Trophoblast cell (in vitro differentiated cells and primary cell): ENCODE measurements at regions not wholly inside any gene's neighbourhood (a gene's known extent, or its start where the extent isn't known, plus 50 kb on each side); places are given as distances from the start of the nearest gene placed in this dataset.

Source experiments
- DNase-seq, 2 donors: peaks; one replicate each; pipeline ENCODE4 v3.0.0-alpha.2; 2016
- H2AFZ ChIP-seq: 2 replicates; pipeline ENCODE4 v1.6.1; 2013; ENCODE audit warnings: low read length, moderate library complexity, mild to moderate bottlenecking; ENCODE audit not compliant: insufficient read depth, poor library complexity
- H2AK5ac ChIP-seq: 2 replicates; pipeline ENCODE4 v1.6.1; 2013; ENCODE audit warnings: mild to moderate bottlenecking, low read length
- H2BK120ac ChIP-seq: 2 replicates; pipeline ENCODE4 v1.6.1; 2013; ENCODE audit warnings: low read length, mild to moderate bottlenecking, moderate library complexity; ENCODE audit not compliant: insufficient read depth, poor library complexity
- H2BK12ac ChIP-seq: 2 replicates; pipeline ENCODE4 v1.6.1; 2013; ENCODE audit warnings: mild to moderate bottlenecking, low read length, moderate library complexity
- H2BK5ac ChIP-seq: 2 replicates; pipeline ENCODE4 v1.6.1; 2013; ENCODE audit warnings: low read length, low read depth, moderate library complexity, mild to moderate bottlenecking; ENCODE audit not compliant: poor library complexity
- H3K14ac ChIP-seq: 2 replicates; pipeline ENCODE4 v1.6.1; 2013; ENCODE audit warnings: mild to moderate bottlenecking, low read length
- H3K18ac ChIP-seq: 2 replicates; pipeline ENCODE4 v1.6.1; 2013; ENCODE audit warnings: mild to moderate bottlenecking, low read length
- H3K23ac ChIP-seq: 2 replicates; pipeline ENCODE4 v1.6.1; 2013; ENCODE audit warnings: low read length
- H3K27ac ChIP-seq: 2 replicates; pipeline ENCODE4 v1.5.1; 2013; ENCODE audit warnings: low read depth, mild to moderate bottlenecking, inconsistent platforms, low read length, moderate library complexity
- H3K27me3 ChIP-seq: 2 replicates; pipeline ENCODE4 v1.6.1; 2013; ENCODE audit warnings: inconsistent platforms, mild to moderate bottlenecking, low read length, moderate library complexity; ENCODE audit not compliant: insufficient read depth
- H3K36me3 ChIP-seq, 2 experiments: 1 replicate in 1 of 2; 2 replicates in 1 of 2; pipeline ENCODE4 v1.6.1; 2013; ENCODE audit warnings: low read length in 2 of 2, mild to moderate bottlenecking in 2 of 2, moderate library complexity in 1 of 2; ENCODE audit not compliant: insufficient read depth in 2 of 2, control insufficient read depth in 1 of 2
- H3K4ac ChIP-seq: 2 replicates; pipeline ENCODE4 v1.6.1; 2013; ENCODE audit warnings: low read depth, mild to moderate bottlenecking, low read length, moderate library complexity
- H3K4me1 ChIP-seq, 2 experiments: 1 replicate in 1 of 2; 2 replicates in 1 of 2; pipeline ENCODE4 v1.6.1; 2013; ENCODE audit warnings: low read length in 2 of 2, mild to moderate bottlenecking in 2 of 2, moderate library complexity in 1 of 2; ENCODE audit not compliant: insufficient read depth in 2 of 2, control insufficient read depth in 1 of 2
- H3K4me2 ChIP-seq: 2 replicates; pipeline ENCODE4 v1.6.1; 2013; ENCODE audit warnings: inconsistent platforms, mild to moderate bottlenecking, low read length, moderate library complexity
- H3K4me3 ChIP-seq: 2 replicates; pipeline ENCODE4 v1.5.1; 2013; ENCODE audit warnings: mild to moderate bottlenecking, low read depth, low read length, inconsistent platforms
- H3K79me1 ChIP-seq: one replicate; pipeline ENCODE4 v1.6.1; 2013; ENCODE audit warnings: low read length
- H3K79me2 ChIP-seq: 2 replicates; pipeline ENCODE4 v1.6.1; 2013; ENCODE audit warnings: low read length, mild to moderate bottlenecking; ENCODE audit not compliant: control insufficient read depth, insufficient read depth, poor library complexity
- H3K9ac ChIP-seq: 2 replicates; pipeline ENCODE4 v1.6.1; 2013; ENCODE audit warnings: mild to moderate bottlenecking, low read length
- H3K9me3 ChIP-seq: 2 replicates; pipeline ENCODE4 v1.6.1; 2013; ENCODE audit warnings: low read depth, mild to moderate bottlenecking, control low read depth, inconsistent platforms, low read length; ENCODE audit not compliant: insufficient read depth
- H4K12ac ChIP-seq: 2 replicates; pipeline ENCODE4 v1.6.1; 2013; ENCODE audit warnings: low read depth, mild to moderate bottlenecking, low read length, moderate library complexity
- H4K8ac ChIP-seq: 2 replicates; pipeline ENCODE4 v1.6.1; 2013; ENCODE audit warnings: low read depth, mild to moderate bottlenecking, low read length, moderate library complexity
- H4K91ac ChIP-seq: one replicate; pipeline ENCODE4 v1.6.1; 2013; ENCODE audit warnings: low read depth, mild to moderate bottlenecking, low read length, moderate library complexity
- whole genome bisulfite sequencing: extraction: QIAGEN DNeasy Blood & Tissue Kit; methylation state at CpG from one replicate; pipeline ENCODE4 v1.1.7; 2013; ENCODE audit warnings: missing lambda C conversion rate; ENCODE audit not compliant: insufficient read length, insufficient coverage; ENCODE audit errors: extremely low coverage; 5-methylcytosine and 5-hydroxymethylcytosine counted together

DNA sequence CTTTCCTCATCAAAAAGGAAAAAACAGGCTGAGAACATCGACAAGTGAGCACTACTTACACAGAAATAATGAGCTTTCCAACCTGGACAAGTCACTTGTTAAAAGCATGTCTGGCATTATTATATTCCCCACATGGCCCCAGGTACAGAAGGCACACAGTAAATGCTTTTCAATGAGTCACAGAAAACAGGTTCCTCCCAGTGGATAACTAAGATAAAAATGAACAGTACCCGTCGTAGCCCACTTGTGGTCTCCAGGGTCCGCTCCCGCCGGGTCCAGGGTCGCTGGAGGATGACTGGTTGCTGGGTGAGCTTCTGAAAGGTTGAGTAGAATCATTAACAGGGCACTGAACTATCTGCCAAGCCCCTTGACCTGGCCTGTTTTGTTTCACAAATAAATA lies 186.6 kb downstream of the SIPA1L2 start:
- peak; percentile 16 to 75 for DNase-seq
- no CpG with 5 or more reads among the region's 7 CpGs for WGBS

DNA sequence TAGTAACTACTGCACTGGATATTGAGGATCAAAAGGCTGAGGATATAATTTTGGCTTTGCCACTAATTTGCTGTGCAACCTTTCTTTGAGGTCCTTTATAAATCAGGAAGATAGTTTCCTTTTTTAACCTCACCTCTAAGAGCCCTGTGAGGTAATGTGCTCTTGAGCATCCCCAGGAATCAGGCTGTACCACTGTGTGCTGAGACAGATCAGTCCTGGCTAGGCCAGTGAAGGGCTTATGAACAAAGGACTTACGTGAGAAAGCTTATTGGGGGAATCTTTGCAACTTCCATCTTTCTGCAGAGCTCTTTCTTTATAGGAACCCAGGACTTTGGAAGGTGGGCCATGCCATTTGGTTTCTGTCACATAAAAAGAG lies 188.9 kb downstream of the SIPA1L2 start:
- H2AFZ ChIP-seq, result no peak overlapping the region
- no peak overlapping the region for H3K18ac ChIP-seq
- peaks cover 3% of the 10 kb centered on the region for H3K79me1 ChIP-seq
- H3K27me3 ChIP-seq, result no peaks in the 10 kb centered on the region
- H3K4me3 ChIP-seq, result no peak overlapping the region
- H4K91ac ChIP-seq, result no peak overlapping the region
- no peak overlapping the region for H3K14ac ChIP-seq
- H2AK5ac ChIP-seq, result no peak overlapping the region
- H2BK12ac ChIP-seq, result no peak overlapping the region
- H3K4ac ChIP-seq, result no peak overlapping the region
- H3K36me3 ChIP-seq, result peaks cover 38 to 47% of the 10 kb centered on the region in 2 experiments
- no CpG with 5 or more reads among the region's 1 CpG for WGBS
- no peak overlapping the region for H3K9ac ChIP-seq
- H3K23ac ChIP-seq, result no peak overlapping the region
- H3K79me2 ChIP-seq, result no peaks in the 10 kb centered on the region
- H2BK5ac ChIP-seq, result no peak overlapping the region
- no peak overlapping the region for H3K27ac ChIP-seq
- no peak overlapping the region for H3K4me2 ChIP-seq
- DNase-seq, result no peak
- peaks cover 5% of the 10 kb centered on the region in 2 experiments for H3K4me1 ChIP-seq
- no peaks in the 10 kb centered on the region for H3K9me3 ChIP-seq
- no peak overlapping the region for H4K8ac ChIP-seq
- no peak overlapping the region for H4K12ac ChIP-seq
- no peak overlapping the region for H2BK120ac ChIP-seq

More for the DNA sequence above, 186.6 kb downstream of the SIPA1L2 start:
- Histone ChIP-seq H2BK12ac (no peak overlapping the region), H2BK120ac (no peak overlapping the region), H3K27me3 (no peaks in the 10 kb centered on the region), H3K4ac (no peak overlapping the region), H3K14ac (no peak overlapping the region), H4K12ac (no peak overlapping the region), H4K91ac (no peak overlapping the region), H3K4me1 (peaks cover 5 to 7% of the 10 kb centered on the region in 2 experiments), H3K4me2 (no peak overlapping the region), H3K9ac (no peak overlapping the region), H3K18ac (no peak overlapping the region), H2AFZ (no peak overlapping the region), H3K79me1 (peaks cover 3% of the 10 kb centered on the region), H3K23ac (no peak overlapping the region), H4K8ac (no peak overlapping the region), H3K4me3 (no peak overlapping the region), H3K9me3 (no peaks in the 10 kb centered on the region), H3K79me2 (no peaks in the 10 kb centered on the region), H3K36me3 (peaks cover 29 to 33% of the 10 kb centered on the region in 2 experiments), H2AK5ac (no peak overlapping the region), H2BK5ac (no peak overlapping the region), H3K27ac (no peak overlapping the region)

DNA sequence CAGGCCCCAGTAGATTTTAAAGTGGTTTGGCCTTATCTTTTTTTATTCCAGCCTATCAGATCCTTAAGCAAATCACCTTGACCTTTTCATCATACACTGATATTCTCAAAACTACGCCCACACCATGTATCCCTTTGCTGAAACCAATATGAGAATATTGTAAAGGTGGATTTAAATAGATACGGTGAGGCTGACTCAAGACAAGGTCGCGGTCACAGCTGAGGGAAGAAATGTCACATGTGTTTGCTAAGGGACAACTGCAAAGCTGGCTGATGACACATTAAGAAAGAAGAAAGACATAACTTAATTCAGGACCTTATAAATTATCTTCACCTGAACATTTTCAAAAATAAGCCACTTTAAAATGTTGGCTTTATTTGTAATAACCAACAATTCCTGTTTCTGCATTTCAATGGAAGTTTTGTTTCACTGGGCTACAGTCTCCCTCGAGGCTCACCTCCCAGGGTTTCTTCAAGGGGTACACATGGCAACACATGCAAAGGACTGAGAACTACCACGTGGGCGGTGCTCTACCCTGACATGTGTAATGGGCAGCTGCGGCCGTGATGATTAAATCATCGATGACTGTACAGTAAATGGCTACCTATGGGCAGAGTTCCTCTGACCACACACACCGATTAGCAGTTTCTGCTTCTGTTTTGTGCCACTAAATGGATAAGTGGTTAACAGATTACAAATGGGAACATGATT lies 189.5 kb downstream of the SIPA1L2 start:
- DNase-seq, result no peak
- Histone ChIP-seq H3K23ac (no peak overlapping the region), H3K18ac (no peak overlapping the region), H3K79me1 (peaks cover 3% of the 10 kb centered on the region), H3K14ac (no peak overlapping the region), H3K4ac (no peak overlapping the region), H4K91ac (no peak overlapping the region), H3K4me3 (no peak overlapping the region), H3K36me3 (peaks cover 36 to 43% of the 10 kb centered on the region in 2 experiments), H3K9ac (no peak overlapping the region), H3K27ac (no peak overlapping the region), H2BK120ac (no peak overlapping the region), H3K9me3 (no peaks in the 10 kb centered on the region), H3K27me3 (no peaks in the 10 kb centered on the region), H3K79me2 (no peaks in the 10 kb centered on the region), H4K8ac (no peak overlapping the region), H2BK12ac (no peak overlapping the region), H3K4me1 (peaks cover 5% of the 10 kb centered on the region in 2 experiments), H2AK5ac (no peak overlapping the region), H2BK5ac (no peak overlapping the region), H2AFZ (no peak overlapping the region), H3K4me2 (no peak overlapping the region), H4K12ac (no peak overlapping the region)
- no CpG with 5 or more reads among the region's 11 CpGs for WGBS

DNA sequence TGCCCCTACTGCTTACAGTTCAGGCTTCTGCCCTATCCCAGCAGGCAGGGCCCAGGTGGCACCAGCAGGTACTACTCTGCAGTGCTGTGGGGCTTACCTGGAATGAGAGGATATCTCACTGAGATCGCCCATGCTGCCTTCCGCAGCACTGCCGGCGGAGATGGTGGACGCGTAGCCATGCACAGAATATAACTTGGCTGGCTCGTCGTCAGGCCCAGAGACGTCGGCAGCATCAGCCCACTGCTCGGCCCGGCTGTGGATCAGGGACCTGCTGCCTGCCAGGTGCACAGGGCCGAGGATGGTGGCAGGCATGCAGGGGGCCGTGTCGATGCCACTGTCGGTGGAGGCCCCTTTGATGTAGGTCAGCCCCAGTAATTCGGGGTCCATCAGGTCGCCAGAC lies 190.9 kb downstream of the SIPA1L2 start:
- H4K12ac ChIP-seq, result no peak overlapping the region
- no peak overlapping the region for H3K18ac ChIP-seq
- H3K4me1 ChIP-seq, result peaks cover 5% of the 10 kb centered on the region in 2 experiments
- no peak overlapping the region for H2BK5ac ChIP-seq
- WGBS, result no CpG with 5 or more reads among the region's 18 CpGs
- H2BK12ac ChIP-seq, result no peak overlapping the region
- H3K79me1 ChIP-seq, result peaks cover 3% of the 10 kb centered on the region
- H3K27me3 ChIP-seq, result no peaks in the 10 kb centered on the region
- H2AK5ac ChIP-seq, result no peak overlapping the region
- no peaks in the 10 kb centered on the region for H3K9me3 ChIP-seq
- no peak overlapping the region for H3K14ac ChIP-seq
- no peak overlapping the region for H3K9ac ChIP-seq
- peaks cover 34 to 43% of the 10 kb centered on the region in 2 experiments for H3K36me3 ChIP-seq
- no peak overlapping the region for H3K4me3 ChIP-seq
- no peak overlapping the region for H3K4me2 ChIP-seq
- H4K8ac ChIP-seq, result no peak overlapping the region
- DNase-seq, result no peak
- H4K91ac ChIP-seq, result no peak overlapping the region
- H3K4ac ChIP-seq, result no peak overlapping the region
- no peak overlapping the region for H2AFZ ChIP-seq
- no peaks in the 10 kb centered on the region for H3K79me2 ChIP-seq
- H3K23ac ChIP-seq, result no peak overlapping the region
- H3K27ac ChIP-seq, result no peak overlapping the region
- H2BK120ac ChIP-seq, result no peak overlapping the region
